ENCODE measurements at regions not wholly inside any gene's neighbourhood (a gene's known extent, or its start where the extent isn't known, plus 50 kb on each side); places are given as distances from the start of the nearest gene placed in this dataset.

- TF ChIP-seq, protein P1, sequence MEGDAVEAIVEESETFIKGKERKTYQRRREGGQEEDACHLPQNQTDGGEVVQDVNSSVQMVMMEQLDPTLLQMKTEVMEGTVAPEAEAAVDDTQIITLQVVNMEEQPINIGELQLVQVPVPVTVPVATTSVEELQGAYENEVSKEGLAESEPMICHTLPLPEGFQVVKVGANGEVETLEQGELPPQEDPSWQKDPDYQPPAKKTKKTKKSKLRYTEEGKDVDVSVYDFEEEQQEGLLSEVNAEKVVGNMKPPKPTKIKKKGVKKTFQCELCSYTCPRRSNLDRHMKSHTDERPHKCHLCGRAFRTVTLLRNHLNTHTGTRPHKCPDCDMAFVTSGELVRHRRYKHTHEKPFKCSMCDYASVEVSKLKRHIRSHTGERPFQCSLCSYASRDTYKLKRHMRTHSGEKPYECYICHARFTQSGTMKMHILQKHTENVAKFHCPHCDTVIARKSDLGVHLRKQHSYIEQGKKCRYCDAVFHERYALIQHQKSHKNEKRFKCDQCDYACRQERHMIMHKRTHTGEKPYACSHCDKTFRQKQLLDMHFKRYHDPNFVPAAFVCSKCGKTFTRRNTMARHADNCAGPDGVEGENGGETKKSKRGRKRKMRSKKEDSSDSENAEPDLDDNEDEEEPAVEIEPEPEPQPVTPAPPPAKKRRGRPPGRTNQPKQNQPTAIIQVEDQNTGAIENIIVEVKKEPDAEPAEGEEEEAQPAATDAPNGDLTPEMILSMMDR (IDR thresholded peaks at IDR 0.05): no peak
- TF ChIP-seq EP300 (IDR thresholded peaks at IDR 0.05) (no peak), POLR2A (IDR thresholded peaks at IDR 0.05) (no peak), POLR2AphosphoS5 (IDR thresholded peaks at IDR 0.05) (no peak)
These were observed 123.5 kb upstream of the DYRK2 start for GRCh38 chr12:67524861-67525616.

Measured in stomach (tissue), 4 donors.